ENCODE measurements at regions not wholly inside any gene's neighbourhood (a gene's known extent, or its start where the extent isn't known, plus 50 kb on each side); places are given as distances from the start of the nearest gene placed in this dataset. TPM values are rescaled to one million over a fixed set of nuclear protein-coding genes. Genes with fewer than 3 reads are reported as not detected.

Small RNAs in the stretch of these regions (microRNA-seq; reads per million reads assigned to microRNA genes)
- gene MIR4652, result not detected
